NB4 (cell line): ENCODE measurements at regions not wholly inside any gene's neighbourhood (a gene's known extent, or its start where the extent isn't known, plus 50 kb on each side); places are given as distances from the start of the nearest gene placed in this dataset.

Experiments
- POLR2A ChIP-seq: IDR thresholded peaks from 2 replicates; pipeline ENCODE4 v1.6.1; 2011; ENCODE audit warnings: mild to moderate bottlenecking; ENCODE audit not compliant: insufficient read length; ENCODE audit errors: extremely low read depth
- TF ChIP-seq, protein P1 (sequence below): IDR thresholded peaks from one replicate; pipeline ENCODE4 v1.5.1; 2012; ENCODE audit warnings: low read depth, low read length

DNA sequence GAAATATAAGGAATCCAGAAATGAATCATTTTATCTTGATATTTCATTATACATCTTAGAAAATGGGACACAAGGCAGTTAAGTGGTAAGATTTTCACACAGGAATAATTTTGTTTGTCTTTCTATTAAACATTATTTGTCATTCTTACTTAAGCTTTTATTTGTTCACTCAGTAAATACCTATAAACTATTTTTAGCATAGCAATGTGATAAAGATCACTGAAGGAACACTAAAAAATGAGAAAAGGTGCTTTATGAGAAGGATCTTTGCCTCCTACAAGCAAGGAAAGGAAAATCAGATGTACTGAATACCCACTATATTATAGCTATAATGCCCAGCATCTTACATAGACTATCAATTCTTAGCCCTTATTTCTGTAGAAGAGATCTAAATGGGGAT is 176.2 kb upstream of the NYAP2 start:
- TF ChIP-seq, protein P1, sequence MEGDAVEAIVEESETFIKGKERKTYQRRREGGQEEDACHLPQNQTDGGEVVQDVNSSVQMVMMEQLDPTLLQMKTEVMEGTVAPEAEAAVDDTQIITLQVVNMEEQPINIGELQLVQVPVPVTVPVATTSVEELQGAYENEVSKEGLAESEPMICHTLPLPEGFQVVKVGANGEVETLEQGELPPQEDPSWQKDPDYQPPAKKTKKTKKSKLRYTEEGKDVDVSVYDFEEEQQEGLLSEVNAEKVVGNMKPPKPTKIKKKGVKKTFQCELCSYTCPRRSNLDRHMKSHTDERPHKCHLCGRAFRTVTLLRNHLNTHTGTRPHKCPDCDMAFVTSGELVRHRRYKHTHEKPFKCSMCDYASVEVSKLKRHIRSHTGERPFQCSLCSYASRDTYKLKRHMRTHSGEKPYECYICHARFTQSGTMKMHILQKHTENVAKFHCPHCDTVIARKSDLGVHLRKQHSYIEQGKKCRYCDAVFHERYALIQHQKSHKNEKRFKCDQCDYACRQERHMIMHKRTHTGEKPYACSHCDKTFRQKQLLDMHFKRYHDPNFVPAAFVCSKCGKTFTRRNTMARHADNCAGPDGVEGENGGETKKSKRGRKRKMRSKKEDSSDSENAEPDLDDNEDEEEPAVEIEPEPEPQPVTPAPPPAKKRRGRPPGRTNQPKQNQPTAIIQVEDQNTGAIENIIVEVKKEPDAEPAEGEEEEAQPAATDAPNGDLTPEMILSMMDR = no peak
- no peak for TF ChIP-seq POLR2A
